SU-DHL-6 (cell line): ENCODE measurements at regions not wholly inside any gene's neighbourhood (a gene's known extent, or its start where the extent isn't known, plus 50 kb on each side); places are given as distances from the start of the nearest gene placed in this dataset.

Source experiments
- CTCF ChIP-seq: fragments of 200-600 bp; sonication (generic); IDR thresholded peaks from one replicate; pipeline ENCODE4 v1.5.1; 2017; ENCODE audit warnings: antibody characterized with exemption, mild to moderate bottlenecking, low read length, moderate library complexity; ENCODE audit not compliant: insufficient read depth, poor library complexity, severe bottlenecking
- EZH2phosphoT487 ChIP-seq: fragments of 200-600 bp; sonication (generic), shearing (Covaris generic); conservative IDR thresholded peaks from 2 replicates; pipeline ENCODE4 v1.6.1; 2018; ENCODE audit warnings: mild to moderate bottlenecking, antibody characterized with exemption, low read length, moderate library complexity, mixed read lengths

- TF ChIP-seq CTCF, result no peak
- TF ChIP-seq EZH2phosphoT487, result no peak
Observed at GRCh38 chr2:48015421-48015820, 109.1 kb upstream of the FBXO11 start.
